Cardiac muscle cell (in vitro differentiated cells and primary cell): ENCODE measurements at regions not wholly inside any gene's neighbourhood (a gene's known extent, or its start where the extent isn't known, plus 50 kb on each side); places are given as distances from the start of the nearest gene placed in this dataset.

ENCODE experiments used
- DNase-seq, 2 donors: peaks; one replicate each; pipeline versions ENCODE4 v3.0.0 to v3.0.0-alpha.2; 2010 to 2017; ENCODE audit warnings: low read depth in 1 of 2, low spot score in 1 of 2
- H3K27ac ChIP-seq: fragments of 200-600 bp; sonication (generic); 2 replicates; pipeline ENCODE4 v1.5.1; 2016
- H3K27me3 ChIP-seq: fragments of 200-600 bp; sonication (generic); 2 replicates; pipeline ENCODE4 v1.6.0; 2016; ENCODE audit warnings: control low read depth
- H3K36me3 ChIP-seq: fragments of 200-600 bp; sonication (generic); 2 replicates; pipeline ENCODE4 v1.5.1; 2016; ENCODE audit warnings: control low read depth
- H3K4me1 ChIP-seq: fragments of 200-600 bp; sonication (generic); 2 replicates; pipeline ENCODE4 v1.8.1; 2017; ENCODE audit warnings: low read depth, mild to moderate bottlenecking, mixed run types
- H3K4me3 ChIP-seq: fragments of 200-600 bp; sonication (generic); 2 replicates; pipeline ENCODE4 v1.5.1; 2016; ENCODE audit warnings: mild to moderate bottlenecking
- H3K9me3 ChIP-seq: fragments of 200-600 bp; sonication (generic); 2 replicates; pipeline ENCODE4 v1.5.1; 2017; ENCODE audit warnings: low read depth, mild to moderate bottlenecking, control low read depth
- CTCF ChIP-seq: IDR thresholded peaks from 2 replicates; pipeline ENCODE4 v1.5.1; 2012; ENCODE audit warnings: low read depth, mild to moderate bottlenecking, low read length

GRCh38 chr11:71075871-71076420, 176.4 kb downstream of the SHANK2 start:
- Histone ChIP-seq H3K36me3 (no peaks in the 10 kb centered on the region), H3K27me3 (no peaks in the 10 kb centered on the region), H3K4me3 (no peak overlapping the region), H3K9me3 (no peaks in the 10 kb centered on the region), H3K27ac (no peak overlapping the region), H3K4me1 (no peaks in the 10 kb centered on the region)
- no peak for TF ChIP-seq CTCF
- DNase-seq: no peak

GRCh38 chr11:71075116-71075720, 177.2 kb downstream of the SHANK2 start:
- no peaks in the 10 kb centered on the region for H3K27me3 ChIP-seq
- no peak overlapping the region for H3K4me3 ChIP-seq
- TF ChIP-seq CTCF: no peak
- H3K36me3 ChIP-seq: no peaks in the 10 kb centered on the region
- H3K9me3 ChIP-seq: no peaks in the 10 kb centered on the region
- H3K4me1 ChIP-seq: no peaks in the 10 kb centered on the region
- no peak for DNase-seq
- no peak overlapping the region for H3K27ac ChIP-seq

DNA sequence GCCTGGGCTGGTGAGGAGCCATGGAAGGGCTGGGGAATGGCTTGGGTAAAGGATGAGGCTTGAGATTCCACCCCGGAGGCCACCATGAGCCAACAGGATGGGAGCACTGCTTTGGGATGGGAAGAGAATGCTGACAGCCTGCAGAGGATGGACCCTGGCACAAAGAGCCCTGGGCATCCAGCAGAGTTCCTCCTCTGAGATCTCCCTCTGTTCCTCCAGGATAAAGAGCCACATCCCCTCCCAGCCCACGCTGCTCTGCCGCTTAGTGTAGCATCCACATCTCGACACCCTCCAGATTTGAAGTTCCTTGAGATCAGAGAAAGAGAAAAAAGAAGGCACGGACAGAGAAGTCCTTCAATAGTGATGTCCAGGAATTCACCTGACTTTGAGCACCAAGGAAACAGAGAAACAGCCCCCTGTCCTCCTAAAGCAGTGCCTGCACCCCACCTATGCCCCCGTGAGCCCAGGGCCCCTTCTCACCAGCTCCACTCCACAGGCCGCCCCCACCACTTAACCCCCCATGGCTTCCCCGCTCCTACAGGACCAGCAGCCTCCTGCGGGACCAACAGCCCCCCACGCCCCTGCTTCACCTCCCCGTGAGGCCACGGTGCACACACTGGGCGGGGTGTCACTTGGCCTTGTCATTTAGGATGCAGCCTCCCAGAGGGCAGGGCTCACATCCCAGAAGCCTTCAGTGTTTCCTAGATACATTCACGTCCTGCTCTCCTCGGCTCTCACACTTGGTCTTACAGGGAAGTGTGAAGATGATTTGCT, 180.5 kb downstream of the SHANK2 start:
- no peaks in the 10 kb centered on the region for H3K4me1 ChIP-seq
- no peaks in the 10 kb centered on the region for H3K36me3 ChIP-seq
- H3K27ac ChIP-seq: no peak overlapping the region
- no peaks in the 10 kb centered on the region for H3K27me3 ChIP-seq
- no peaks in the 10 kb centered on the region for H3K9me3 ChIP-seq
- no peak for DNase-seq
- TF ChIP-seq CTCF: no peak
- no peak overlapping the region for H3K4me3 ChIP-seq

DNA sequence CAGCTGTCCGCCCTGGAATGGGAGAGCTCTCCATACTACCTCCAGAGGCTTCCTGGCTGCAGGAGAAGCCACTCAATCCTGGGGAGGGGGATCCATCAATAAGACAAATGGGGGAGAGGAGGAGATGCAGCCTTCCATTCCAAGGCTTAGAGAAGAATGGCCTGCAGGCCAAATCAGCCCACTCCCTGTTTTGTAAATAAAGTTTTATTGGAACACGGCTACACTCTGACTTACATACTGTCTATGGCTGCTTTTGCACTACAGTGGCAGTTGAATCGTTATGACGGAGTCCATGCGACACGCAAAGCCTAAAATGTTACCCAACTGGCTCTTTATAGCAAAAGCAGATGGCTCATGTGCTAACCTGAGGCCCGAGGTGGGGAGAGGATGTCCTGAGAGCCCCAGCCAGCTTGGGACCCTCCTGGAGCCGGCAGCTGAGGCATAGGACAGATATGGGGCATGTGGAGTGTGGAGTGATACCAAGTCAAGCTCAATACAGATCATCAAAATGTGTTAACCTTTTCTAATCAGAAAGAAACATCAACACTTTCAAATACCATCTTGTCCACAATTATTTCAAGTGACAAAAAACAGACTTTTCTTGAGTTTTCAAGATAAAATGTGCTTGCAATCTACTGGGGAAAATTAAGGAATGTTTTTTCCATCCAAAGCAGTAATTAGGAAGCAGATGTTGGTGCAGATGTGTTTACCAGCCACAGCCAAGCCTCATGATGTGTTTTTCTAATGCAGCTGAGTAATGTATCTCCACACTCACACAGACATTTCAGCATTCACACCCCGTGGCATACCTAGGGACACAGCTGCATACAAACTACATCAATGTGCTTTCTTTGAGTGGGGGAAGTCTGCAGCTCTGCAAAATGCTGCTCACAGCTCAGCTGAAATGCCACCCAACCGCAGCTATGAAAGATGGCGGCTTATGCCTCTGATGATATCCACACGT, 181.6 kb downstream of the SHANK2 start:
- TF ChIP-seq CTCF: no peak

GRCh38 chr11:71068963-71069362, 183.4 kb downstream of the SHANK2 start:
- Histone ChIP-seq H3K9me3 (no peaks in the 10 kb centered on the region), H3K4me3 (no peak overlapping the region), H3K27ac (no peak overlapping the region), H3K4me1 (no peaks in the 10 kb centered on the region), H3K36me3 (no peaks in the 10 kb centered on the region), H3K27me3 (no peaks in the 10 kb centered on the region)
- no peak for DNase-seq
- TF ChIP-seq CTCF: no peak

More for the DNA sequence above, 181.6 kb downstream of the SHANK2 start:
- Histone ChIP-seq H3K9me3 (no peaks in the 10 kb centered on the region), H3K4me1 (no peaks in the 10 kb centered on the region), H3K4me3 (no peak overlapping the region), H3K27ac (no peak overlapping the region), H3K36me3 (no peaks in the 10 kb centered on the region), H3K27me3 (no peaks in the 10 kb centered on the region)
- DNase-seq: no peak
